ENCODE measurements at regions not wholly inside any gene's neighbourhood (a gene's known extent, or its start where the extent isn't known, plus 50 kb on each side); places are given as distances from the start of the nearest gene placed in this dataset.

GRCh38 chr5:125695996-125696655, 727.1 kb upstream of the GRAMD2B start:
- no peak for DNase-seq (ENCODE audit: low spot score)
- TF ChIP-seq CTCF (IDR thresholded peaks at IDR 0.05; ENCODE audit: borderline replicate concordance, control extremely low read depth, extremely low read depth, insufficient read depth, missing control alignments), result no peak
- in situ Hi-C loops (cut with MboI; ENCODE audit: low sequenced_read_pairs, unreplicated experiment), result no loop called here

DNA sequence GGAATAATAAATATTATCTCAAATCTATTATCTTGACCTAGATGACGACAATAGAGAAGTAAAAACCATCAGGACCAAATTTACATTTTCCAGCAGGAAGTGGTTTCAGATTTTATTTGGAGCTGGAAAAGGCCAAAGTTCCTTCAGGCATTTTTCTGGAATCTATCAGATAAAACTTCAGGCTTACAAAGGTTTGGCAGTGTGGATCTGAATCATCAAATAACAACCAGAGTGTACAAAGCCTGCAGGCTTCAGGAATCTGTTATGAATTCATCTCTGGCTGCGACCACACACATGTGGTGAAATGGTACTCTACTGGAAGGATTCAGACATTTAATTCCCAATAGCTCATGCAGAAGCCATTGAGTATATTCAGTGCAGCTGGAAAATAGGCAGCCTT, 726.4 kb upstream of the GRAMD2B start:
- in situ Hi-C loops (cut with MboI; ENCODE audit: low sequenced_read_pairs, unreplicated experiment), result no loop called here

GRCh38 chr5:125698420-125698819, 724.8 kb upstream of the GRAMD2B start:
- in situ Hi-C loops (cut with MboI; ENCODE audit: low sequenced_read_pairs, unreplicated experiment), result no loop called here
- DNase-seq (ENCODE audit: low spot score), result no peak
- no peak for TF ChIP-seq CTCF (IDR thresholded peaks at IDR 0.05; ENCODE audit: borderline replicate concordance, control extremely low read depth, extremely low read depth, insufficient read depth, missing control alignments)

More for the DNA sequence above, 726.4 kb upstream of the GRAMD2B start:
- TF ChIP-seq CTCF (IDR thresholded peaks at IDR 0.05; ENCODE audit: borderline replicate concordance, control extremely low read depth, extremely low read depth, insufficient read depth, missing control alignments), result no peak
- DNase-seq (ENCODE audit: low spot score), result no peak

DNA sequence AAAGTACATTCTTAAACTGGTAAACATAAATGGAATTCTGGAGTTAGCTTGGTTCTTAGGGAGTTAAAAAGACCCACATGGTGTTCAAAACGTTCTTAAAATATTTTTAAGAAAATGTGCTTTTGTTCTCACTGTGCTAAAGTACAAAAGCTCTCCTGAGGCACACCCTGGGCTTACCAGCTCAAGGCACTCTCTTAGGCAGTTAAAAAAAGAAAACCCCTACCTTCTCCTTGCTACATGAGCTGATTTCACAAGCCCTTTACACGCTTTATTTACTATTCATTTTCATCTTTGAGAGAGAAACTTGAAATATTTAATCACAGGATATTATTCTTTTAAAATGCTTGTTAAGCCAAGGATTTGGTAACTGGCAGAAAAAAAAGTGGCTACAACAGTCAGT, 723.3 kb upstream of the GRAMD2B start:
- in situ Hi-C loops (cut with MboI; ENCODE audit: low sequenced_read_pairs, unreplicated experiment), result no loop called here
- no peak for DNase-seq (ENCODE audit: low spot score)

DNA sequence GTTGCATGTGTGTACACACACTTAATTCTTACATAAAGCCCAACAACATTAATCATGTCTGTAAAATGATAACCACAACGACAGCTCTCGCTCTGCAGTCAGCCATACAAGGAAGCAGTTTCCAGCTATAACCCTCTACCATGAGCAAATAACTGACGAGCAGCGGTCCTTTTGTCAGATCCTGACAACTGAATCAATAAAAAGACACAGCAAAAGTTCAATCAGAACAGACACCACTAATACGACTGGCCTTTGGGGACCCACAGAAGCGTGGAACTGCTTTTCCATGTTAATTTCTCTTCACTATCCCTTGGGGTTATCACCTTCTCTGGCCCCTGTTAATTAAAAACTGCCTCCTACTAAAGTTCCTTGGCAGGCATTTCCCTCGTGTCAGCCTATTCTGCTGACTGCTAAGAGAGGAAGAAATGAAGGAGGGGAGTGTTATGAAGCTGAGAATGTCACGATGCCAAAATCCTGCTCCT, 722.8 kb upstream of the GRAMD2B start:
- in situ Hi-C loops (cut with MboI; ENCODE audit: low sequenced_read_pairs, unreplicated experiment), result no loop called here
- no peak for TF ChIP-seq CTCF (IDR thresholded peaks at IDR 0.05; ENCODE audit: borderline replicate concordance, control extremely low read depth, extremely low read depth, insufficient read depth, missing control alignments)
- DNase-seq (ENCODE audit: low spot score), result no peak

More for the DNA sequence above, 723.3 kb upstream of the GRAMD2B start:
- no peak for TF ChIP-seq CTCF (IDR thresholded peaks at IDR 0.05; ENCODE audit: borderline replicate concordance, control extremely low read depth, extremely low read depth, insufficient read depth, missing control alignments)

GRCh38 chr5:125703616-125704015, 719.6 kb upstream of the GRAMD2B start:
- TF ChIP-seq CTCF (IDR thresholded peaks at IDR 0.05; ENCODE audit: borderline replicate concordance, control extremely low read depth, extremely low read depth, insufficient read depth, missing control alignments), result no peak
- in situ Hi-C loops (cut with MboI; ENCODE audit: low sequenced_read_pairs, unreplicated experiment), result no loop called here
- DNase-seq (ENCODE audit: low spot score), result no peak

Data from GM13976 (cell line).